SU-DHL-6 (cell line): ENCODE measurements at regions not wholly inside any gene's neighbourhood (a gene's known extent, or its start where the extent isn't known, plus 50 kb on each side); places are given as distances from the start of the nearest gene placed in this dataset.
"Not testable (repeated sequence)": the region's sequence is repeated elsewhere in the genome, so short reads cannot be mapped to it uniquely, and the experiment has no call there.

ENCODE experiments used
- CTCF ChIP-seq: fragments of 200-600 bp; sonication (generic); IDR thresholded peaks from one replicate; pipeline ENCODE4 v1.5.1; 2017; ENCODE audit warnings: antibody characterized with exemption, mild to moderate bottlenecking, low read length, moderate library complexity; ENCODE audit not compliant: insufficient read depth, poor library complexity, severe bottlenecking
- EZH2phosphoT487 ChIP-seq: fragments of 200-600 bp; sonication (generic), shearing (Covaris generic); conservative IDR thresholded peaks from 2 replicates; pipeline ENCODE4 v1.6.1; 2018; ENCODE audit warnings: mild to moderate bottlenecking, antibody characterized with exemption, low read length, moderate library complexity, mixed read lengths

- not testable (repeated sequence) for TF ChIP-seq CTCF, EZH2phosphoT487
These were observed 70.2 kb upstream of the METTL9 start for GRCh38 chr16:21529060-21529658.
